ENCODE measurements at regions not wholly inside any gene's neighbourhood (a gene's known extent, or its start where the extent isn't known, plus 50 kb on each side); places are given as distances from the start of the nearest gene placed in this dataset.

DNA sequence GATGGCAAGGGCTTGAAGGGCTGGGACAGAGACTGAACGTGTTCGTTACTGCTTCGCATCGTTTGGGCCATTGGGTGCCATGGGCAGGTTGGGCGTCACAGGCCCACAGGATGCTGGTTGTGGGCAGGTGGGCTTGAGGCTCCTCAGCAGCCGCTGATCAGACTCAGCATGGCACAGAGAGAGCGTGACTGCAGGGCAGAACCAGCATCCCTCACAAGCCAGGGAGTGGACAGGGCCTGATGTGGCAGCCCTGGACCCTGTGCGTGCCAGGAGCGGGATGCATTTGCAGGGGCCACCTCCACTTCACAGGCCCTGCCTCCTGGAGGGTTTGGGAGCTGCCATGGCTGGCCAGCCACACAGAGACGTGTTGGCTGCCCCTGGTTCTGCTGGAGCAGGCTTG lies 1228.3 kb downstream of the BRD1 start:
- H3K4me3 ChIP-seq (ENCODE audit: low read depth, low read length), result no peak overlapping the region
- TF ChIP-seq, protein P1, sequence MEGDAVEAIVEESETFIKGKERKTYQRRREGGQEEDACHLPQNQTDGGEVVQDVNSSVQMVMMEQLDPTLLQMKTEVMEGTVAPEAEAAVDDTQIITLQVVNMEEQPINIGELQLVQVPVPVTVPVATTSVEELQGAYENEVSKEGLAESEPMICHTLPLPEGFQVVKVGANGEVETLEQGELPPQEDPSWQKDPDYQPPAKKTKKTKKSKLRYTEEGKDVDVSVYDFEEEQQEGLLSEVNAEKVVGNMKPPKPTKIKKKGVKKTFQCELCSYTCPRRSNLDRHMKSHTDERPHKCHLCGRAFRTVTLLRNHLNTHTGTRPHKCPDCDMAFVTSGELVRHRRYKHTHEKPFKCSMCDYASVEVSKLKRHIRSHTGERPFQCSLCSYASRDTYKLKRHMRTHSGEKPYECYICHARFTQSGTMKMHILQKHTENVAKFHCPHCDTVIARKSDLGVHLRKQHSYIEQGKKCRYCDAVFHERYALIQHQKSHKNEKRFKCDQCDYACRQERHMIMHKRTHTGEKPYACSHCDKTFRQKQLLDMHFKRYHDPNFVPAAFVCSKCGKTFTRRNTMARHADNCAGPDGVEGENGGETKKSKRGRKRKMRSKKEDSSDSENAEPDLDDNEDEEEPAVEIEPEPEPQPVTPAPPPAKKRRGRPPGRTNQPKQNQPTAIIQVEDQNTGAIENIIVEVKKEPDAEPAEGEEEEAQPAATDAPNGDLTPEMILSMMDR (IDR thresholded peaks at IDR 0.05; ENCODE audit: borderline replicate concordance, insufficient read depth, low read depth, low read length), result no peak

- H3K4me3 ChIP-seq (ENCODE audit: low read depth, low read length), result no peak overlapping the region
- TF ChIP-seq, protein P1 (IDR thresholded peaks at IDR 0.05; ENCODE audit: borderline replicate concordance, insufficient read depth, low read depth, low read length), result no peak
Measured at GRCh38 chr22:48596111-48596850, 1231.4 kb downstream of the BRD1 start.

DNA sequence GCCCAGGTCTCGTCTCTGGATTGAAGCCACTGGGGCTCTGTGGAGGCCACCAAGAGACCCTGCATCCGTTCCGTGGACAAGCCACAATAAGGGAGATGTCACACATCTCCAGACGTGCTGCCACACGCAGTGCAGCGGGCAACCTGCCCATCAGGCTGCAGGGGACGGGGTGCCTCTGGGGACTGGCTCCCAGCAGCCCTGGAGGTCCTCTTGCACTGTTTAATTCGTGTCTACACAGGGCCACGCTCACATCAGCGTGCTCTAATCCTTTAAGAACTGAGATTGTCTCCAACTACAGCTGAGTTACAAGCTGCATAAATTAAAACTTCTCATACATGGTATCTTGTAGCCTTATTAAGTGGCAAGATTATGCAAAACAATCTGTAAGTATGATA lies 1232.2 kb downstream of the BRD1 start:
- no peak overlapping the region for H3K4me3 ChIP-seq (ENCODE audit: low read depth, low read length)
- TF ChIP-seq, protein P1 (IDR thresholded peaks at IDR 0.05; ENCODE audit: borderline replicate concordance, insufficient read depth, low read depth, low read length), result no peak

DNA sequence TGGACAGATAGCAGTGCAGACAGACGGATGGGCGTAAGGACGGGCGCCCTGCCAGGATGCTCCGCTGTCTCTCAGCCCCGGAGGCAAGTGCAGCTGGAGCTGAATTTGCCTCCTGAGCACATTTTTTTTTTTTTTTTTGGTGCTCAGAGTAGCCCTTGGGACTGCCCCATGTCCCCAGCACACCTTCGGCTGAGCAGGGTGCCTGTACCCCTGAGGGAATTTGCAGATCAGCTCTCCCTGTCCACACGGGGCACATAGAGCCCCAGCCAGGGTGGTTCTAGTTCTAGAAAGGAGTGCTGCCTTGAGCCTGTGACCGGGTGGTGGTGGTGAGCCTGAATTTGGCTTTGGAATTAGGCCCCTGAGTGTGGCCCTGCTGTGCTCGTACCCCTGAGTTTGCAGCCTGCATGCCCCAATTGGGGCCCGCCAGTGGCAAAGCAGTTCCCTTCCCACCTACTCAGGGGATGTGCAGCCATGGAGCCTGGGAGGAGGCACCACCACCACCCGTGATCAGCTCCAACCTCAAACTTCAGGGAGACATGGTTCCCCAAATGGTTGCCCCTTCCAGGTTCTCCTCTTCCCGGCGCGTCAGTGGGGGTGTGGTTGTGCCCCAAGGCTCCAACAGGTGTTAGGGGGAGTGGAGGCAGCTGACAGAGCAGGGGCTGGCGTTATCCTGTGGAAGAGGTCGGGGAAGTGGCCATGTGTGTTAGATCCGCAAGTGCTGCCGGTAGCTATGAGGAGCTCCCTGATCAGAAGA lies 1232.7 kb downstream of the BRD1 start:
- H3K4me3 ChIP-seq (ENCODE audit: low read depth, low read length), result no peak overlapping the region
- TF ChIP-seq, protein P1 (IDR thresholded peaks at IDR 0.05; ENCODE audit: borderline replicate concordance, insufficient read depth, low read depth, low read length), result no peak

GRCh38 chr22:48594016-48594756 lies 1233.5 kb downstream of the BRD1 start:
- no peak overlapping the region for H3K4me3 ChIP-seq (ENCODE audit: low read depth, low read length)
- TF ChIP-seq, protein P1 (IDR thresholded peaks at IDR 0.05; ENCODE audit: borderline replicate concordance, insufficient read depth, low read depth, low read length), result no peak

GRCh38 chr22:48593551-48593950 lies 1234.1 kb downstream of the BRD1 start:
- H3K4me3 ChIP-seq (ENCODE audit: low read depth, low read length), result no peak overlapping the region
- TF ChIP-seq, protein P1 (IDR thresholded peaks at IDR 0.05; ENCODE audit: borderline replicate concordance, insufficient read depth, low read depth, low read length), result no peak
